Liver (tissue), 8 donors: ENCODE measurements at regions not wholly inside any gene's neighbourhood (a gene's known extent, or its start where the extent isn't known, plus 50 kb on each side); places are given as distances from the start of the nearest gene placed in this dataset.

Source experiments
- DNase-seq: peaks from one replicate; pipeline ENCODE4 v3.0.0-alpha.2; 2017; ENCODE audit warnings: low spot score
- H3K27ac ChIP-seq, 2 donors: one replicate each; pipeline ENCODE4 v1.7.0; 2013; ENCODE audit warnings: inconsistent platforms in 2 of 2, low read length in 2 of 2, control low read depth in 1 of 2, low read depth in 1 of 2, mild to moderate bottlenecking in 1 of 2
- H3K27me3 ChIP-seq, 4 donors: one replicate each; pipeline versions ENCODE4 v1.6.1 to v1.7.0; 2013; ENCODE audit warnings: low read length in 3 of 4, inconsistent platforms in 1 of 4, mild to moderate bottlenecking in 1 of 4, moderate library complexity in 1 of 4; ENCODE audit not compliant: control insufficient read depth in 4 of 4, insufficient read depth in 4 of 4
- H3K36me3 ChIP-seq, 4 donors: one replicate each; pipeline versions ENCODE4 v1.6.1 to v1.7.0; 2013; ENCODE audit warnings: low read length in 3 of 4, mild to moderate bottlenecking in 3 of 4, low read depth in 1 of 4, moderate library complexity in 1 of 4; ENCODE audit not compliant: control insufficient read depth in 4 of 4, insufficient read depth in 3 of 4
- H3K4me1 ChIP-seq, 4 donors: one replicate each; pipeline versions ENCODE4 v1.6.1 to v1.7.0; 2013; ENCODE audit warnings: low read length in 3 of 4, mild to moderate bottlenecking in 3 of 4, moderate library complexity in 1 of 4; ENCODE audit not compliant: control insufficient read depth in 4 of 4, insufficient read depth in 4 of 4
- H3K4me3 ChIP-seq, 3 donors: one replicate each; pipeline versions ENCODE4 v1.6.1 to v1.7.0; 2013; ENCODE audit warnings: low read length in 3 of 3, control low read depth in 1 of 3, low read depth in 1 of 3, mild to moderate bottlenecking in 1 of 3
- H3K9ac ChIP-seq, 2 donors: one replicate each; pipeline ENCODE4 v1.7.0; 2013; ENCODE audit warnings: low read length in 2 of 2, mild to moderate bottlenecking in 2 of 2, moderate library complexity in 2 of 2, control low read depth in 1 of 2, low read depth in 1 of 2
- H3K9me3 ChIP-seq, 4 donors: one replicate each; pipeline versions ENCODE4 v1.6.1 to v1.7.0; 2013; ENCODE audit warnings: low read length in 3 of 4; ENCODE audit not compliant: control insufficient read depth in 4 of 4
- ATF3 ChIP-seq: IDR thresholded peaks from 2 replicates; pipeline ENCODE4 v1.6.1; 2016; ENCODE audit warnings: antibody characterized with exemption
- CTCF ChIP-seq: fragments of 150-350 bp; IDR thresholded peaks from 2 replicates; pipeline ENCODE4 v1.5.1; 2017; ENCODE audit warnings: improper control_type of control experiment, low read depth, low read length; ENCODE audit not compliant: missing input control
- EGR1 ChIP-seq, 2 donors: IDR thresholded peaks; 2 replicates each; pipeline ENCODE4 v1.6.1; 2016 to 2018; ENCODE audit warnings: antibody characterized with exemption in 2 of 2, low read depth in 2 of 2
- FOXA1 ChIP-seq: IDR thresholded peaks from 2 replicates; pipeline ENCODE4 v1.6.1; 2016; ENCODE audit warnings: antibody characterized with exemption
- FOXA2 ChIP-seq: IDR thresholded peaks from 2 replicates; pipeline ENCODE4 v1.6.1; 2016; ENCODE audit warnings: antibody characterized with exemption
- GABPA ChIP-seq, 2 donors: IDR thresholded peaks in 1 of 2; conservative IDR thresholded peaks in 1 of 2; 2 replicates each; pipeline ENCODE4 v1.6.1; 2016; ENCODE audit warnings: antibody characterized with exemption in 2 of 2, mild to moderate bottlenecking in 1 of 2, moderate library complexity in 1 of 2
- HNF4A ChIP-seq, 2 donors: conservative IDR thresholded peaks; 2 replicates each; pipeline ENCODE4 v1.6.1; 2016; ENCODE audit warnings: antibody characterized with exemption in 2 of 2, mild to moderate bottlenecking in 2 of 2
- HNF4G ChIP-seq: IDR thresholded peaks from 2 replicates; pipeline ENCODE4 v1.6.1; 2016; ENCODE audit warnings: antibody characterized with exemption
- JUND ChIP-seq, 2 donors: IDR thresholded peaks; 2 replicates each; pipeline ENCODE4 v1.6.1; 2016; ENCODE audit warnings: antibody characterized with exemption in 2 of 2
- MAX ChIP-seq: IDR thresholded peaks from 2 replicates; pipeline ENCODE4 v1.6.1; 2016; ENCODE audit warnings: antibody characterized with exemption
- NR2F2 ChIP-seq: IDR thresholded peaks from 2 replicates; pipeline ENCODE4 v1.6.1; 2016; ENCODE audit warnings: antibody characterized with exemption
- RAD21 ChIP-seq, 2 donors: IDR thresholded peaks; 2 replicates each; pipeline ENCODE4 v1.6.1; 2016; ENCODE audit warnings: antibody characterized with exemption in 2 of 2, mild to moderate bottlenecking in 2 of 2
- RXRA ChIP-seq, 2 donors: IDR thresholded peaks; 2 replicates each; pipeline ENCODE4 v1.6.1; 2017 to 2018; ENCODE audit warnings: antibody characterized with exemption in 2 of 2, mild to moderate bottlenecking in 1 of 2
- SP1 ChIP-seq: IDR thresholded peaks from 2 replicates; pipeline ENCODE4 v1.6.1; 2018; ENCODE audit warnings: antibody characterized with exemption, mild to moderate bottlenecking
- TAF1 ChIP-seq: conservative IDR thresholded peaks from 2 replicates; pipeline ENCODE4 v1.6.1; 2016; ENCODE audit warnings: antibody characterized with exemption, mild to moderate bottlenecking
- YY1 ChIP-seq: IDR thresholded peaks from 2 replicates; pipeline ENCODE4 v1.6.1; 2016; ENCODE audit warnings: antibody characterized with exemption, mild to moderate bottlenecking
- ZBTB33 ChIP-seq: IDR thresholded peaks from 2 replicates; pipeline ENCODE4 v1.6.1; 2016; ENCODE audit warnings: antibody characterized with exemption
- WGBS: extraction: QIAGEN DNeasy Blood & Tissue Kit; methylation state at CpG from one replicate; pipeline ENCODE4 v1.1.7; 2013; 5-methylcytosine and 5-hydroxymethylcytosine counted together
- TF ChIP-seq, protein P1 (sequence below): IDR thresholded peaks from 2 replicates; pipeline ENCODE4 v1.6.1; 2016; ENCODE audit warnings: antibody characterized with exemption, mild to moderate bottlenecking
- donor health status: healthy.
- donor health status: healthy.
- donor health status: healthy.
- donor health status: healthy.
- donor health status: healthy.

DNA sequence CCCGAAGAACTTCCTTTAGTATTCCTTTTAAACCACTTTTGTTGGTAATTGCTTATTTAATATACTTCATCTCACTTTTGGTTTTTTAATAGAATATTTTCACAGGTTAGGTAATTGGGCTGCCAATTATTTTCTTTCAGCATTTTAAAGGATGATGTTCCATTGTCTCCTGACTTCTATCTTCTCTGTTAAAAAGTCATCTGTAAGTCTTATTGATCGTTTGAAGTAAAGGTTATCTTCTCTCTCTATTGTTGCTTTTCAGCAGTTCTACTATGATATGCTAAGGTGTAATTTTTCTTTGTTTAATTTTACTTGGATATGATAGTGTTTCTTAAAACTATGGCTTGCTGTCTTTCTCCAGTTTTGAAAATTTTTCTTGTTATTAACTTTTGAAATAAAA lies 307.5 kb downstream of the MAP2K4 start:
- H3K9ac ChIP-seq: no peak overlapping the region
- no peaks in the 10 kb centered on the region for H3K36me3 ChIP-seq
- no peak overlapping the region for H3K27ac ChIP-seq
- no peak overlapping the region for H3K4me3 ChIP-seq
- 74% methylated on average over 2 of the region's 2 CpGs for WGBS
- H3K4me1 ChIP-seq: no peaks in the 10 kb centered on the region
- no peak for DNase-seq
- H3K9me3 ChIP-seq: peaks cover 0 to 14% (median 0%) of the 10 kb centered on the region in 4 donors
- no peaks in the 10 kb centered on the region for H3K27me3 ChIP-seq
- TF ChIP-seq SP1: no peak
- no peak for TF ChIP-seq HNF4G
- TF ChIP-seq, protein P1, sequence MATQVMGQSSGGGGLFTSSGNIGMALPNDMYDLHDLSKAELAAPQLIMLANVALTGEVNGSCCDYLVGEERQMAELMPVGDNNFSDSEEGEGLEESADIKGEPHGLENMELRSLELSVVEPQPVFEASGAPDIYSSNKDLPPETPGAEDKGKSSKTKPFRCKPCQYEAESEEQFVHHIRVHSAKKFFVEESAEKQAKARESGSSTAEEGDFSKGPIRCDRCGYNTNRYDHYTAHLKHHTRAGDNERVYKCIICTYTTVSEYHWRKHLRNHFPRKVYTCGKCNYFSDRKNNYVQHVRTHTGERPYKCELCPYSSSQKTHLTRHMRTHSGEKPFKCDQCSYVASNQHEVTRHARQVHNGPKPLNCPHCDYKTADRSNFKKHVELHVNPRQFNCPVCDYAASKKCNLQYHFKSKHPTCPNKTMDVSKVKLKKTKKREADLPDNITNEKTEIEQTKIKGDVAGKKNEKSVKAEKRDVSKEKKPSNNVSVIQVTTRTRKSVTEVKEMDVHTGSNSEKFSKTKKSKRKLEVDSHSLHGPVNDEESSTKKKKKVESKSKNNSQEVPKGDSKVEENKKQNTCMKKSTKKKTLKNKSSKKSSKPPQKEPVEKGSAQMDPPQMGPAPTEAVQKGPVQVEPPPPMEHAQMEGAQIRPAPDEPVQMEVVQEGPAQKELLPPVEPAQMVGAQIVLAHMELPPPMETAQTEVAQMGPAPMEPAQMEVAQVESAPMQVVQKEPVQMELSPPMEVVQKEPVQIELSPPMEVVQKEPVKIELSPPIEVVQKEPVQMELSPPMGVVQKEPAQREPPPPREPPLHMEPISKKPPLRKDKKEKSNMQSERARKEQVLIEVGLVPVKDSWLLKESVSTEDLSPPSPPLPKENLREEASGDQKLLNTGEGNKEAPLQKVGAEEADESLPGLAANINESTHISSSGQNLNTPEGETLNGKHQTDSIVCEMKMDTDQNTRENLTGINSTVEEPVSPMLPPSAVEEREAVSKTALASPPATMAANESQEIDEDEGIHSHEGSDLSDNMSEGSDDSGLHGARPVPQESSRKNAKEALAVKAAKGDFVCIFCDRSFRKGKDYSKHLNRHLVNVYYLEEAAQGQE: no peak
- TF ChIP-seq CTCF: no peak
- TF ChIP-seq ZBTB33: no peak
- TF ChIP-seq RAD21 (IDR thresholded peaks at IDR 0.05): no peak
- TF ChIP-seq NR2F2: no peak
- TF ChIP-seq YY1: no peak
- TF ChIP-seq FOXA1: no peak
- TF ChIP-seq JUND (IDR thresholded peaks at IDR 0.05): no peak
- no peak for TF ChIP-seq GABPA (IDR thresholded peaks at IDR 0.05 in 1 of 2, conservative IDR thresholded peaks at IDR 0.05 in 1 of 2)
- TF ChIP-seq TAF1: no peak
- no peak for TF ChIP-seq EGR1 (IDR thresholded peaks at IDR 0.05; ENCODE audit: low read depth in 2 of 2)
- no peak for TF ChIP-seq RXRA (IDR thresholded peaks at IDR 0.05)
- TF ChIP-seq ATF3: no peak
- no peak for TF ChIP-seq FOXA2

DNA sequence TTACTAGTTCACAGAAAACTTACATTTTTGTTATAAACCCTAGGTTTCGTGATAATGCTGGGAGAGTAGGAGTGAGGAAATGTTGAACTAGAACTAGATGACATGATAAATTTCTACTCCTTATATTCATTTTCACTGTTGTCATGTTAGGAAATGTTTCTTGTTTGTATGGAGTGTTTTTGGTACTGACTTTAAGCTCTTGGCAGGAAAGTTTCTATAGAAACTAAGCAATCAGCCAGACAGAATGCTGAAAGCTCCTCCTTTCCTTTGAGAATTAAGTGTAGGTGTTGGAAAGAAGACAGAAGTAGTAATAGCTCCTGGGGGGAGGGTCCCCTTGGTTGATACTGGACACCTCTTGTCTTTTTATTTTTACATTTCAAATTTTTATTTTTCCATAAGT lies 309.8 kb downstream of the MAP2K4 start:
- DNase-seq: no peak
- Histone ChIP-seq H3K4me1 (no peaks in the 10 kb centered on the region), H3K4me3 (no peak overlapping the region), H3K9me3 (peaks cover 0 to 14% (median 0%) of the 10 kb centered on the region in 4 donors), H3K9ac (no peak overlapping the region), H3K36me3 (no peaks in the 10 kb centered on the region), H3K27me3 (no peaks in the 10 kb centered on the region), H3K27ac (no peak overlapping the region)
- WGBS: 80% methylated on average over 1 of the region's 1 CpG
- no peak for TF ChIP-seq CTCF
- no peak for TF ChIP-seq EGR1 (IDR thresholded peaks at IDR 0.05; ENCODE audit: low read depth in 2 of 2)
- TF ChIP-seq MAX: no peak
- no peak for TF ChIP-seq HNF4A (conservative IDR thresholded peaks at IDR 0.05)
- TF ChIP-seq RXRA (IDR thresholded peaks at IDR 0.05): no peak
- TF ChIP-seq SP1: no peak
- TF ChIP-seq GABPA (IDR thresholded peaks at IDR 0.05 in 1 of 2, conservative IDR thresholded peaks at IDR 0.05 in 1 of 2): no peak
- no peak for TF ChIP-seq ZBTB33
- no peak for TF ChIP-seq JUND (IDR thresholded peaks at IDR 0.05)
- TF ChIP-seq FOXA1: no peak
- no peak for TF ChIP-seq HNF4G
- TF ChIP-seq TAF1: no peak
